ENCODE measurements at regions not wholly inside any gene's neighbourhood (a gene's known extent, or its start where the extent isn't known, plus 50 kb on each side); places are given as distances from the start of the nearest gene placed in this dataset.
A peak's percentile ranks its signal among the peaks of the same experiment; 100 is the strongest.

GRCh38 chr12:75781532-75782046 lies 250.0 kb downstream of the PHLDA1 start:
- no peaks in the 10 kb centered on the region for H3K36me3 Mint-ChIP-seq (ENCODE audit: low read depth)
- H3K27me3 Mint-ChIP-seq = peaks cover 14% of the 10 kb centered on the region
- H3K9me3 Mint-ChIP-seq = no peaks in the 10 kb centered on the region
- H3K4me3 Mint-ChIP-seq = no peak overlapping the region
- H3K4me1 Mint-ChIP-seq (ENCODE audit: low read depth) = peaks cover 27% of the 10 kb centered on the region
- no peak for DNase-seq
- no peak overlapping the region for H3K27ac Mint-ChIP-seq

GRCh38 chr12:75779891-75780496 lies 251.6 kb downstream of the PHLDA1 start:
- H3K9me3 Mint-ChIP-seq = no peaks in the 10 kb centered on the region
- no peak overlapping the region for H3K27ac Mint-ChIP-seq
- H3K27me3 Mint-ChIP-seq = peaks cover 19% of the 10 kb centered on the region
- H3K36me3 Mint-ChIP-seq (ENCODE audit: low read depth) = no peaks in the 10 kb centered on the region
- no peak overlapping the region for H3K4me3 Mint-ChIP-seq
- DNase-seq = no peak
- peaks cover 23% of the 10 kb centered on the region for H3K4me1 Mint-ChIP-seq (ENCODE audit: low read depth)

- peaks cover 3% of the 10 kb centered on the region for H3K4me1 Mint-ChIP-seq (ENCODE audit: low read depth)
- H3K9me3 Mint-ChIP-seq = no peaks in the 10 kb centered on the region
- no peak overlapping the region for H3K4me3 Mint-ChIP-seq
- no peak for DNase-seq
- no peak overlapping the region for H3K27ac Mint-ChIP-seq
- peaks cover 9% of the 10 kb centered on the region for H3K27me3 Mint-ChIP-seq
- H3K36me3 Mint-ChIP-seq (ENCODE audit: low read depth) = no peaks in the 10 kb centered on the region
Observed at GRCh38 chr12:75774261-75775052, 257.1 kb downstream of the PHLDA1 start.

GRCh38 chr12:75773377-75773776 lies 258.2 kb downstream of the PHLDA1 start:
- DNase-seq = no peak
- no peak overlapping the region for H3K4me3 Mint-ChIP-seq
- H3K36me3 Mint-ChIP-seq (ENCODE audit: low read depth) = no peaks in the 10 kb centered on the region
- peaks cover 7% of the 10 kb centered on the region for H3K27me3 Mint-ChIP-seq
- no peak overlapping the region for H3K27ac Mint-ChIP-seq
- peaks cover 3% of the 10 kb centered on the region for H3K4me1 Mint-ChIP-seq (ENCODE audit: low read depth)
- H3K9me3 Mint-ChIP-seq = no peaks in the 10 kb centered on the region

GRCh38 chr12:75771023-75771422 lies 259.6 kb upstream of the KRR1 start:
- no peaks in the 10 kb centered on the region for H3K9me3 Mint-ChIP-seq
- no peak overlapping the region for H3K27ac Mint-ChIP-seq
- H3K4me3 Mint-ChIP-seq = no peak overlapping the region
- DNase-seq = no peak
- peaks cover 16% of the 10 kb centered on the region for H3K27me3 Mint-ChIP-seq
- H3K4me1 Mint-ChIP-seq (ENCODE audit: low read depth) = peaks cover 11% of the 10 kb centered on the region
- H3K36me3 Mint-ChIP-seq (ENCODE audit: low read depth) = no peaks in the 10 kb centered on the region

GRCh38 chr12:75767957-75768356 lies 256.5 kb upstream of the KRR1 start:
- peaks cover 19% of the 10 kb centered on the region for H3K27me3 Mint-ChIP-seq
- no peak overlapping the region for H3K4me3 Mint-ChIP-seq
- no peaks in the 10 kb centered on the region for H3K9me3 Mint-ChIP-seq
- DNase-seq = no peak
- H3K27ac Mint-ChIP-seq = no peak overlapping the region
- peaks cover 11% of the 10 kb centered on the region for H3K4me1 Mint-ChIP-seq (ENCODE audit: low read depth)
- H3K36me3 Mint-ChIP-seq (ENCODE audit: low read depth) = no peaks in the 10 kb centered on the region

- no peak overlapping the region for H3K4me3 Mint-ChIP-seq
Observed at GRCh38 chr12:75766263-75767160, 255.1 kb upstream of the KRR1 start.

GRCh38 chr12:75765170-75766059 lies 254.0 kb upstream of the KRR1 start:
- Mint-ChIP-seq H3K9me3 (no peaks in the 10 kb centered on the region), H3K27me3 (peaks cover 23% of the 10 kb centered on the region), H3K4me3 (no peak overlapping the region), H3K27ac (no peak overlapping the region), H3K4me1 (ENCODE audit: low read depth) (peaks cover 14% of the 10 kb centered on the region), H3K36me3 (ENCODE audit: low read depth) (no peaks in the 10 kb centered on the region)
- no peak for DNase-seq

More at GRCh38 chr12:75766263-75767160, 255.1 kb upstream of the KRR1 start:
- Mint-ChIP-seq H3K36me3 (ENCODE audit: low read depth) (no peaks in the 10 kb centered on the region), H3K27me3 (peaks cover 23% of the 10 kb centered on the region), H3K9me3 (no peaks in the 10 kb centered on the region), H3K4me1 (ENCODE audit: low read depth) (peaks cover 11% of the 10 kb centered on the region), H3K27ac (no peak overlapping the region)
- no peak for DNase-seq

- peaks cover 23% of the 10 kb centered on the region for H3K27me3 Mint-ChIP-seq
- H3K9me3 Mint-ChIP-seq = no peaks in the 10 kb centered on the region
- H3K4me1 Mint-ChIP-seq (ENCODE audit: low read depth) = peaks cover 23% of the 10 kb centered on the region
- no peak for DNase-seq
- no peaks in the 10 kb centered on the region for H3K36me3 Mint-ChIP-seq (ENCODE audit: low read depth)
- H3K4me3 Mint-ChIP-seq = no peak overlapping the region
- H3K27ac Mint-ChIP-seq = no peak overlapping the region
Observed at GRCh38 chr12:75764091-75764841, 252.9 kb upstream of the KRR1 start.

- Mint-ChIP-seq H3K27me3 (peaks cover 18% of the 10 kb centered on the region), H3K4me1 (ENCODE audit: low read depth) (peaks cover 17% of the 10 kb centered on the region), H3K27ac (no peak overlapping the region), H3K9me3 (no peaks in the 10 kb centered on the region), H3K4me3 (no peak overlapping the region), H3K36me3 (ENCODE audit: low read depth) (no peaks in the 10 kb centered on the region)
- no peak for DNase-seq
Observed at GRCh38 chr12:75760573-75761294, 249.3 kb upstream of the KRR1 start.

GRCh38 chr12:75759842-75760572 lies 248.6 kb upstream of the KRR1 start:
- no peaks in the 10 kb centered on the region for H3K9me3 Mint-ChIP-seq
- DNase-seq = no peak
- H3K4me3 Mint-ChIP-seq = no peak overlapping the region
- peak overlapping the region; percentile 31 for H3K27ac Mint-ChIP-seq
- H3K27me3 Mint-ChIP-seq = peaks cover 18% of the 10 kb centered on the region
- no peaks in the 10 kb centered on the region for H3K36me3 Mint-ChIP-seq (ENCODE audit: low read depth)
- H3K4me1 Mint-ChIP-seq (ENCODE audit: low read depth) = peaks cover 20% of the 10 kb centered on the region

- DNase-seq = no peak
- peaks cover 14% of the 10 kb centered on the region for H3K27me3 Mint-ChIP-seq
- H3K4me3 Mint-ChIP-seq = no peak overlapping the region
- no peaks in the 10 kb centered on the region for H3K36me3 Mint-ChIP-seq (ENCODE audit: low read depth)
- no peaks in the 10 kb centered on the region for H3K9me3 Mint-ChIP-seq
- H3K4me1 Mint-ChIP-seq (ENCODE audit: low read depth) = peaks cover 28% of the 10 kb centered on the region
- H3K27ac Mint-ChIP-seq = no peak overlapping the region
Observed at GRCh38 chr12:75759196-75759595, 247.8 kb upstream of the KRR1 start.

Data from activated T-cell treated with anti-CD3 and anti-CD28 coated beads, Interleukin-2, amount 50 U/mL, for 24 hours (primary cell).